Kidney (tissue), 13 donors: ENCODE measurements at regions not wholly inside any gene's neighbourhood (a gene's known extent, or its start where the extent isn't known, plus 50 kb on each side); places are given as distances from the start of the nearest gene placed in this dataset.

Experiments used
- DNase-seq, 5 donors: peaks; one replicate each; pipeline ENCODE4 v3.0.0-alpha.2; 2013 to 2020
- FAIRE-seq: peaks from 2 replicates; lab custom pipeline; 2012; peaks lifted over from hg19 to GRCh38; lab: Jason Lieb, UNC
- H3K27ac ChIP-seq, 2 donors: one replicate each; pipeline ENCODE4 v1.7.0; 2013; ENCODE audit warnings: low read depth in 2 of 2, low read length in 2 of 2, inconsistent platforms in 1 of 2
- H3K27me3 ChIP-seq: one replicate; pipeline ENCODE4 v1.7.1; 2013; ENCODE audit warnings: low read length, inconsistent platforms; ENCODE audit not compliant: control insufficient read depth, insufficient read depth
- H3K36me3 ChIP-seq, 3 donors: one replicate each; pipeline versions ENCODE4 v1.7.0 to v1.7.1; 2013; ENCODE audit warnings: low read length in 3 of 3, control low read depth in 1 of 3, inconsistent platforms in 1 of 3; ENCODE audit not compliant: insufficient read depth in 3 of 3, control insufficient read depth in 2 of 3
- H3K4me1 ChIP-seq, 3 donors: one replicate each; pipeline versions ENCODE4 v1.7.0 to v1.7.1; 2013; ENCODE audit warnings: low read length in 3 of 3, inconsistent platforms in 1 of 3, low read depth in 1 of 3; ENCODE audit not compliant: control insufficient read depth in 2 of 3, insufficient read depth in 2 of 3
- H3K4me3 ChIP-seq, 3 donors: one replicate each; pipeline versions ENCODE4 v1.7.0 to v1.8.1; 2013; ENCODE audit warnings: low read length in 3 of 3, control low read depth in 1 of 3, inconsistent platforms in 1 of 3
- H3K9ac ChIP-seq, 3 donors: one replicate each; pipeline versions ENCODE4 v1.7.0 to v1.7.1; 2013; ENCODE audit warnings: low read length in 3 of 3, control low read depth in 1 of 3, inconsistent platforms in 1 of 3
- H3K9me3 ChIP-seq, 3 donors: one replicate each; pipeline versions ENCODE4 v1.7.0 to v1.7.1; 2013; ENCODE audit warnings: low read length in 3 of 3, control low read depth in 1 of 3, inconsistent platforms in 1 of 3; ENCODE audit not compliant: control insufficient read depth in 2 of 3, insufficient read depth in 1 of 3
- CTCF ChIP-seq: IDR thresholded peaks from 3 replicates; pipeline ENCODE4 v1.5.1; 2012; ENCODE audit warnings: mild to moderate bottlenecking, moderate library complexity, borderline replicate concordance; ENCODE audit not compliant: insufficient read depth; ENCODE audit errors: extremely low read depth
- intact Hi-C: fragments of 100-400 bp; cut with DNase I; formaldehyde crosslinking; loops from one replicate; pipeline ENCODE4 v1.11.1; 2022
- donor health status: control.
- donor health status: control.
- donor health status: control.
- donor health status: control.
- donor health status: control.
- donor health status: DM: yes; HTN: yes; CAD: no.
- donor health status: Normal renal cell carcinoma (clear cell type).

- Histone ChIP-seq H3K36me3 (no peaks in the 10 kb centered on the region), H3K9ac (no peak overlapping the region), H3K4me3 (no peak overlapping the region), H3K9me3 (no peaks in the 10 kb centered on the region), H3K4me1 (no peaks in the 10 kb centered on the region), H3K27me3 (no peaks in the 10 kb centered on the region), H3K27ac (no peak overlapping the region)
- FAIRE-seq = no peak
- intact Hi-C loops = no loop called here
- DNase-seq = no peak
- TF ChIP-seq CTCF = no peak
These were observed 523.9 kb downstream of the FUT8 start for GRCh38 chr14:65936342-65936975.

GRCh38 chr14:65937079-65937959, 524.8 kb downstream of the FUT8 start:
- Histone ChIP-seq H3K9ac (no peak overlapping the region), H3K36me3 (no peaks in the 10 kb centered on the region), H3K27me3 (no peaks in the 10 kb centered on the region), H3K4me1 (no peaks in the 10 kb centered on the region), H3K4me3 (no peak overlapping the region), H3K27ac (no peak overlapping the region), H3K9me3 (no peaks in the 10 kb centered on the region)
- no peak for TF ChIP-seq CTCF
- DNase-seq (no peak), FAIRE-seq (no peak)
- intact Hi-C loops = no loop called here

GRCh38 chr14:65937960-65938316, 525.4 kb downstream of the FUT8 start:
- intact Hi-C loops = no loop called here
- no peaks in the 10 kb centered on the region for H3K9me3 ChIP-seq
- FAIRE-seq (no peak), DNase-seq (no peak)
- no peak overlapping the region for H3K4me3 ChIP-seq
- no peaks in the 10 kb centered on the region for H3K27me3 ChIP-seq
- H3K4me1 ChIP-seq = no peaks in the 10 kb centered on the region
- no peak overlapping the region for H3K9ac ChIP-seq
- no peak for TF ChIP-seq CTCF
- H3K36me3 ChIP-seq = no peaks in the 10 kb centered on the region
- H3K27ac ChIP-seq = no peak overlapping the region
